HG03159 (cell line): ENCODE measurements at regions not wholly inside any gene's neighbourhood (a gene's known extent, or its start where the extent isn't known, plus 50 kb on each side); places are given as distances from the start of the nearest gene placed in this dataset.

ENCODE experiments used
- ATAC-seq: cut with Tn5 transposase; IDR thresholded peaks from one replicate; pipeline ENCODE4 v1.9.1; 2021; ENCODE audit warnings: mild to moderate bottlenecking, moderate library complexity; ENCODE audit not compliant: unreplicated experiment

GRCh38 chr11:109150581-109150980, 271.4 kb upstream of the C11orf87 start:
- no peak for ATAC-seq

- no peak for ATAC-seq
These were observed 268.2 kb upstream of the C11orf87 start for GRCh38 chr11:109153836-109154235.

- ATAC-seq: peak; percentile 94
These were observed 266.7 kb upstream of the C11orf87 start for GRCh38 chr11:109155291-109155690.

GRCh38 chr11:109165035-109165434, 257.0 kb upstream of the C11orf87 start:
- no peak for ATAC-seq

- no peak for ATAC-seq
These were observed 255.5 kb upstream of the C11orf87 start for GRCh38 chr11:109166441-109166840.

- no peak for ATAC-seq
These were observed 248.5 kb upstream of the C11orf87 start for GRCh38 chr11:109173504-109173903.

- no peak for ATAC-seq
These were observed 237.6 kb upstream of the C11orf87 start for GRCh38 chr11:109184376-109184775.

- no peak for ATAC-seq
These were observed 229.1 kb upstream of the C11orf87 start for GRCh38 chr11:109192864-109193263.

GRCh38 chr11:109193880-109194279, 228.1 kb upstream of the C11orf87 start:
- no peak for ATAC-seq

GRCh38 chr11:109196016-109196415, 226.0 kb upstream of the C11orf87 start:
- no peak for ATAC-seq

GRCh38 chr11:109197656-109198055, 224.3 kb upstream of the C11orf87 start:
- no peak for ATAC-seq

GRCh38 chr11:109203176-109203575, 218.8 kb upstream of the C11orf87 start:
- no peak for ATAC-seq

GRCh38 chr11:109205312-109205711, 216.7 kb upstream of the C11orf87 start:
- no peak for ATAC-seq

- no peak for ATAC-seq
These were observed 213.9 kb upstream of the C11orf87 start for GRCh38 chr11:109208121-109208520.

- ATAC-seq: no peak
These were observed 212.4 kb upstream of the C11orf87 start for GRCh38 chr11:109209572-109209971.

- ATAC-seq: no peak
These were observed 200.8 kb upstream of the C11orf87 start for GRCh38 chr11:109221190-109221589.

GRCh38 chr11:109222761-109223160, 199.2 kb upstream of the C11orf87 start:
- no peak for ATAC-seq

- ATAC-seq: no peak
These were observed 198.5 kb upstream of the C11orf87 start for GRCh38 chr11:109223451-109223850.

GRCh38 chr11:109229682-109230081, 192.3 kb upstream of the C11orf87 start:
- ATAC-seq: no peak

GRCh38 chr11:109236188-109236587, 185.8 kb upstream of the C11orf87 start:
- no peak for ATAC-seq

- ATAC-seq: no peak
These were observed 185.3 kb upstream of the C11orf87 start for GRCh38 chr11:109236696-109237095.

GRCh38 chr11:109237636-109238035, 184.4 kb upstream of the C11orf87 start:
- no peak for ATAC-seq

GRCh38 chr11:109241988-109242536, 179.9 kb upstream of the C11orf87 start:
- ATAC-seq: no peak
